Neuronal stem cell (in vitro differentiated cells): ENCODE measurements at regions not wholly inside any gene's neighbourhood (a gene's known extent, or its start where the extent isn't known, plus 50 kb on each side); places are given as distances from the start of the nearest gene placed in this dataset.
A peak's percentile ranks its signal among the peaks of the same experiment; 100 is the strongest.

ENCODE experiments used
- DNase-seq: peaks from one replicate; pipeline ENCODE4 v3.0.0-alpha.2; 2013; ENCODE audit warnings: low spot score
- H2AFZ ChIP-seq: one replicate; pipeline ENCODE4 v1.6.1; 2013; ENCODE audit warnings: mild to moderate bottlenecking, low read length, inconsistent platforms
- H2AK5ac ChIP-seq: 2 replicates; pipeline ENCODE4 v1.6.1; 2013; ENCODE audit warnings: low read depth, mild to moderate bottlenecking, inconsistent platforms, low read length, moderate library complexity, mixed read lengths
- H2BK120ac ChIP-seq: 2 replicates; pipeline ENCODE4 v1.6.1; 2013; ENCODE audit warnings: low read depth, mild to moderate bottlenecking, inconsistent platforms, low read length, moderate library complexity, mixed read lengths
- H2BK12ac ChIP-seq: one replicate; pipeline ENCODE4 v1.6.1; 2013; ENCODE audit warnings: low read length, inconsistent platforms
- H2BK15ac ChIP-seq: 2 replicates; pipeline ENCODE4 v1.6.1; 2013; ENCODE audit warnings: mild to moderate bottlenecking, low read length, inconsistent platforms, mixed read lengths
- H2BK5ac ChIP-seq: one replicate; pipeline ENCODE4 v1.6.1; 2013; ENCODE audit warnings: inconsistent platforms, mild to moderate bottlenecking, low read length, moderate library complexity
- H3K14ac ChIP-seq: one replicate; pipeline ENCODE4 v1.6.1; 2013; ENCODE audit warnings: low read length, inconsistent platforms
- H3K18ac ChIP-seq: 2 replicates; pipeline ENCODE4 v1.6.1; 2013; ENCODE audit warnings: low read length, inconsistent platforms
- H3K23ac ChIP-seq: 2 replicates; pipeline ENCODE4 v1.6.1; 2013; ENCODE audit warnings: low read depth, mild to moderate bottlenecking, mixed read lengths, low read length, inconsistent platforms; ENCODE audit not compliant: poor library complexity
- H3K27ac ChIP-seq: replicated peaks from 3 replicates; pipeline ENCODE4 v1.5.1; 2013; ENCODE audit warnings: low read length, inconsistent platforms
- H3K27me3 ChIP-seq, 3 experiments: 2 replicates each; pipeline ENCODE4 v1.6.1; 2013; ENCODE audit warnings: low read length in 3 of 3, mild to moderate bottlenecking in 2 of 3, inconsistent platforms in 1 of 3, low read depth in 1 of 3, mixed read lengths in 1 of 3, moderate library complexity in 1 of 3; ENCODE audit not compliant: control insufficient read depth in 3 of 3, insufficient read depth in 3 of 3
- H3K36me3 ChIP-seq, 2 donors: replicated peaks in 1 of 2; 2 replicates each; pipeline ENCODE4 v1.6.1; 2013; ENCODE audit warnings: low read length in 2 of 2; ENCODE audit not compliant: control insufficient read depth in 2 of 2, insufficient read depth in 2 of 2
- H3K4ac ChIP-seq: 2 replicates; pipeline ENCODE4 v1.6.1; 2013; ENCODE audit warnings: inconsistent platforms, mild to moderate bottlenecking, low read length, moderate library complexity
- H3K4me1 ChIP-seq, 2 donors: 1 replicate in 1 of 2; 2 replicates in 1 of 2; pipeline ENCODE4 v1.6.1; 2013; ENCODE audit warnings: low read length in 2 of 2, low read depth in 1 of 2; ENCODE audit not compliant: control insufficient read depth in 2 of 2, insufficient read depth in 1 of 2
- H3K4me2 ChIP-seq: one replicate; pipeline ENCODE4 v1.6.1; 2013; ENCODE audit warnings: mild to moderate bottlenecking, low read length, inconsistent platforms; ENCODE audit not compliant: insufficient read depth, poor library complexity, severe bottlenecking
- H3K4me3 ChIP-seq, 2 donors: 2 replicates each; pipeline ENCODE4 v1.5.1; 2013; ENCODE audit warnings: low read length in 2 of 2, mild to moderate bottlenecking in 2 of 2, inconsistent platforms in 1 of 2, moderate library complexity in 1 of 2
- H3K79me1 ChIP-seq: one replicate; pipeline ENCODE4 v1.6.1; 2013; ENCODE audit warnings: low read depth, mild to moderate bottlenecking, inconsistent platforms, low read length, moderate library complexity
- H3K9ac ChIP-seq: one replicate; pipeline ENCODE4 v1.6.1; 2013; ENCODE audit warnings: mild to moderate bottlenecking, low read depth, low read length, inconsistent platforms; ENCODE audit not compliant: poor library complexity
- H3K9me3 ChIP-seq, 2 donors: replicated peaks in 1 of 2; 2 replicates each; pipeline versions ENCODE3 to v1.6.1; 2013; ENCODE audit warnings: low read length in 2 of 2, mild to moderate bottlenecking in 2 of 2, inconsistent platforms in 1 of 2, low read depth in 1 of 2, mixed read lengths in 1 of 2, moderate library complexity in 1 of 2; ENCODE audit not compliant: control insufficient read depth in 2 of 2, insufficient read depth in 1 of 2
- H4K8ac ChIP-seq: one replicate; pipeline ENCODE4 v1.6.1; 2013; ENCODE audit warnings: low read depth, mild to moderate bottlenecking, inconsistent platforms, low read length, moderate library complexity
- H4K91ac ChIP-seq: one replicate; pipeline ENCODE4 v1.6.1; 2013; ENCODE audit warnings: low read length, low read depth, mild to moderate bottlenecking, inconsistent platforms; ENCODE audit not compliant: poor library complexity
- WGBS, 2 donors: extraction: QIAGEN DNeasy Blood & Tissue Kit; methylation state at CpG; one replicate each; pipeline ENCODE4 v1.1.7; 2013; ENCODE audit warnings: missing lambda C conversion rate in 2 of 2, mixed read lengths in 1 of 2; ENCODE audit not compliant: insufficient read length in 2 of 2, insufficient replicate concordance in 1 of 2; ENCODE audit errors: extremely low coverage in 2 of 2; 5-methylcytosine and 5-hydroxymethylcytosine counted together

DNA sequence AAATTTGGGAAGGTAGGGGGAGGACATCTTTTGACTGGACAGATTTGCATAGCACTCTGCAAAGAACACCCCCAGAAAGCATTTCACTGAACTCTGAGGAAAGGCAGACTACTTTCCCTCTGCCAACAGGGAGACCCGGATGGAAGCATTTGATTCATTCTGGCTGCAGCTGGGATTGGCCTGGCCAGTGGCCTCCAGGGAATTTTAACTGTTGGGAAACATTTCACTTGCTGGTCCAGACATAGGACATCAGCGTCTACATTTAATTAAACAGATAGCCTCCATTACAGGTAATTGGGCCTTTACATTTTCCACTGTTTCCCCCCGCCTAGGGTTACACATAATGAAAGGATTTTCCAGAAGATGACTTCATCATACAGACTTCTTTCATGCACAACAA lies 92.8 kb downstream of the MARCHF4 start:
- Histone ChIP-seq H4K8ac (no peak overlapping the region), H3K14ac (no peak overlapping the region), H3K4ac (no peak overlapping the region), H4K91ac (no peak overlapping the region), H3K4me1 (peaks cover 13 to 20% of the 10 kb centered on the region in 2 donors), H3K23ac (no peak overlapping the region), H3K18ac (no peak overlapping the region), H2BK120ac (no peak overlapping the region), H2AFZ (no peak overlapping the region), H2AK5ac (no peak overlapping the region), H2BK15ac (no peak overlapping the region), H2BK12ac (no peak overlapping the region), H3K79me1 (no peaks in the 10 kb centered on the region), H3K27ac (no peak overlapping the region), H3K27me3 (peaks cover 0 to 2% (median 0%) of the 10 kb centered on the region in 3 experiments), H3K9ac (no peak overlapping the region), H3K9me3 (no peaks in the 10 kb centered on the region), H2BK5ac (no peak overlapping the region), H3K4me3 (no peak overlapping the region), H3K4me2 (no peak overlapping the region), H3K36me3 (no peaks in the 10 kb centered on the region)
- no CpG with 5 or more reads among the region's 3 CpGs for WGBS, 2 donors
- no peak for DNase-seq

DNA sequence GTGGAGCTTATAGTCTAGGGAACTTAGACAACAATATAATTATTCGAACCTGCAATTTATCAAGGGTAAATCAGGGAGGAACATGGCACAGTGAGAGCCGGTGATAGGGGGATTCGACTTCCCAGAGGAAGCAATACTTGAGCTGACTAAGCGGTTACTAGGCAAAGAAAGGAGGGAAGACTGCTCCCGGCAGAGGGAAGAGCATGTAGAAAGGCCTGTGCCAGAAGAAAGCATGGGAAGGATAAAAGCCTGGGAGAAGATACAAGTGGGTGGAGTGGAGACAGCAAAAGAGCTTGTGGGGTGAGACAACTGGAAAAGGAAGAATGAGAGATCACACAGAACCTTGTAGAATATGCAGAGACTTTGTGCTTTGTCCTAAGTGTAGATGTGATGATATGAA lies 93.3 kb downstream of the MARCHF4 start:
- Histone ChIP-seq H3K27ac (no peak overlapping the region), H3K18ac (no peak overlapping the region), H2BK120ac (no peak overlapping the region), H3K4me2 (no peak overlapping the region), H2BK5ac (no peak overlapping the region), H2BK12ac (no peak overlapping the region), H4K8ac (no peak overlapping the region), H3K27me3 (peaks cover 0 to 2% (median 0%) of the 10 kb centered on the region in 3 experiments), H2AK5ac (no peak overlapping the region), H2BK15ac (no peak overlapping the region), H4K91ac (no peak overlapping the region), H3K4me3 (no peak overlapping the region), H3K4ac (no peak overlapping the region), H3K36me3 (no peaks in the 10 kb centered on the region), H3K9ac (no peak overlapping the region), H3K9me3 (no peaks in the 10 kb centered on the region), H3K79me1 (no peaks in the 10 kb centered on the region), H3K14ac (no peak overlapping the region), H3K4me1 (peaks cover 13 to 20% of the 10 kb centered on the region in 2 donors), H2AFZ (no peak overlapping the region), H3K23ac (no peak overlapping the region)
- no CpG with 5 or more reads among the region's 5 CpGs for WGBS, 2 donors
- DNase-seq = no peak

DNA sequence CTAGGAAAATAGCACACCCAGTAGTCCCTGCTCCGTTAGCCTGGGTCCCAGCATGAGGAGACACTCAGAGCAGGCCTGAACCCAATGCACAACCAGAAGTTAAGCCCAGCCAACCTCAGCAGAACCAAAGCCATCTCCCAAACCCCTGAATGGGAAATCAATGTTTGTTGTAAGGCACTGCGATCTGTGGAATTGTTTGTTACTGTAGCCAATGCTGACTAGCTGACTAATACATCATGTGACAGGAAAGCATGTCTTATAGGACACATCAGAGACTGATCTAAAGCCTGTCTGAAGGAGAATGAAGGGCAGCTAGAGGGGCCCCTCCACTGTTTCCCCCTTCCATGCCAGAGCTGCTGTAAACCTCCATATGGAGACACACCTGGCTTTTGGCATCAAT lies 96.4 kb downstream of the MARCHF4 start:
- Histone ChIP-seq H2BK5ac (no peak overlapping the region), H3K27me3 (peaks cover 0 to 11% (median 0%) of the 10 kb centered on the region in 3 experiments), H3K9me3 (no peaks in the 10 kb centered on the region), H3K4me2 (no peak overlapping the region), H3K4me3 (peak overlapping the region in 1 of 2 donors; percentile 16), H2BK15ac (no peak overlapping the region), H4K8ac (no peak overlapping the region), H2AK5ac (no peak overlapping the region), H3K14ac (no peak overlapping the region), H3K9ac (no peak overlapping the region), H3K79me1 (no peaks in the 10 kb centered on the region), H3K18ac (no peak overlapping the region), H3K27ac (no peak overlapping the region), H3K23ac (no peak overlapping the region), H4K91ac (no peak overlapping the region), H3K36me3 (no peaks in the 10 kb centered on the region), H3K4ac (no peak overlapping the region), H2BK120ac (no peak overlapping the region), H3K4me1 (peaks cover 0 to 4% of the 10 kb centered on the region in 2 donors), H2BK12ac (no peak overlapping the region), H2AFZ (no peak overlapping the region)
- no peak for DNase-seq
- no CpG with 5 or more reads among the region's 2 CpGs for WGBS, 2 donors

DNA sequence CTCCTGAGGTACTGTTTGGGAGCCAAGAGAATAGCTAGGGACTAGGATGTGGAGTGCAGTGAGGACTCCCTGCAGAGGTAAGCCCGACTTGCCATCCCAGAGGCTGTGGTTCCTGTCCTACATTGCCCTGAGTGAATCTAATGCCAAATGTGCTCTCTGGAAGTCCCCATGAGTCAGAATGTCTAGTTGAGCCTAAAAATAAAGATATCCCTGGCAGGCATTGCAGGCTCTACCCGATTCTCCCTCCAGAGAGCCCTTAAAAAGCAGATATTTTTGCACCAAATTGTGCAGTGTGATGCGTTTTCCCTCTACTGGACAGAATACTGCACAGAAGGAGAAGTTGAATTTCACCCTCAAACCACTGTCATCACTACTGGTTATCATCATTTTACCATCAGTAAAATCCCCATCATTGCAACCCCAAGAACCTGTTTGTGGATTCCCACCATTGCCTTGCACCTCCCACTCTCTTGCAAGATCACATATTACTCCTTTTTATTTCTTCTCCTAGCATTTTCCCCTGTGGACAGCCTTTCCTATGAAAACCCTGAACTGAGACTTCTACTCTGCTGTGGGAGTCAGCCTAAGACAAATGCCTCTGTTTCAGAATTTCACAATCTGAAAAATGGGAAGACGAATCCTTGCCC lies 98.0 kb downstream of the MARCHF4 start:
- H4K8ac ChIP-seq = no peak overlapping the region
- H3K4ac ChIP-seq = no peak overlapping the region
- DNase-seq = no peak
- no peak overlapping the region for H3K9ac ChIP-seq
- H2AFZ ChIP-seq = no peak overlapping the region
- H3K36me3 ChIP-seq = no peaks in the 10 kb centered on the region
- peaks cover 0 to 1% of the 10 kb centered on the region in 2 donors for H3K4me1 ChIP-seq
- H2BK120ac ChIP-seq = no peak overlapping the region
- H3K23ac ChIP-seq = no peak overlapping the region
- no peak overlapping the region for H2BK12ac ChIP-seq
- no CpG with 5 or more reads among the region's 4 CpGs for WGBS, 2 donors
- H3K27ac ChIP-seq = no peak overlapping the region
- no peak overlapping the region for H2BK15ac ChIP-seq
- H3K4me2 ChIP-seq = no peak overlapping the region
- H3K18ac ChIP-seq = no peak overlapping the region
- H2AK5ac ChIP-seq = no peak overlapping the region
- H3K14ac ChIP-seq = no peak overlapping the region
- H3K9me3 ChIP-seq = no peaks in the 10 kb centered on the region
- H4K91ac ChIP-seq = no peak overlapping the region
- H3K79me1 ChIP-seq = no peaks in the 10 kb centered on the region
- no peak overlapping the region for H3K4me3 ChIP-seq
- H2BK5ac ChIP-seq = no peak overlapping the region
- peaks cover 0 to 11% (median 0%) of the 10 kb centered on the region in 3 experiments for H3K27me3 ChIP-seq
